CD4-positive, alpha-beta T cell (primary cell): ENCODE measurements at regions not wholly inside any gene's neighbourhood (a gene's known extent, or its start where the extent isn't known, plus 50 kb on each side); places are given as distances from the start of the nearest gene placed in this dataset.

Experiments
- ATAC-seq: fragments of 200-7000 bp; cut with Tn5 transposase; one replicate; pipeline ENCODE4 v1.10.0; 2022; ENCODE audit warnings: mild to moderate bottlenecking; ENCODE audit not compliant: poor library complexity
- CTCF ChIA-PET: fragments of 350-600 bp; sonication (Branson Sonifier 250); formaldehyde crosslinking; loops from one replicate; lab custom pipeline; 2021; ENCODE audit warnings: antibody characterized with exemption, inconsistent platforms; lab: Charles Lee
- POLR2A ChIA-PET: fragments of 350-600 bp; sonication (Branson Sonifier 250); formaldehyde crosslinking; loops from one replicate; lab custom pipeline; 2021; ENCODE audit warnings: antibody characterized with exemption, inconsistent platforms; lab: Charles Lee
- DNase-seq, 14 experiments: peaks; one replicate each; pipeline ENCODE4 v3.0.0-alpha.2; 2013 to 2020; ENCODE audit warnings: mixed read lengths in 2 of 14
- H3K27ac ChIP-seq, 2 donors: one replicate each; pipeline versions ENCODE4 v1.5.1 to v1.7.0; 2013; ENCODE audit warnings: low read length in 2 of 2, low read depth in 1 of 2, mild to moderate bottlenecking in 1 of 2
- H3K27me3 ChIP-seq, 2 experiments: 1 replicate in 1 of 2; 2 replicates in 1 of 2; pipeline versions ENCODE4 v1.6.1 to v1.7.0; 2013; ENCODE audit warnings: low read length in 2 of 2, control low read depth in 1 of 2, mild to moderate bottlenecking in 1 of 2, moderate library complexity in 1 of 2; ENCODE audit not compliant: insufficient read depth in 2 of 2, control insufficient read depth in 1 of 2
- H3K36me3 ChIP-seq: one replicate; pipeline ENCODE4 v1.6.1; 2013; ENCODE audit warnings: low read length, control low read depth; ENCODE audit not compliant: insufficient read depth
- H3K4me1 ChIP-seq: one replicate; pipeline ENCODE4 v1.6.1; 2013; ENCODE audit warnings: low read length, control low read depth; ENCODE audit not compliant: insufficient read depth
- H3K4me3 ChIP-seq: one replicate; pipeline ENCODE4 v1.5.1; 2013; ENCODE audit warnings: mild to moderate bottlenecking, low read length, moderate library complexity
- H3K9me3 ChIP-seq, 2 experiments: 1 replicate in 1 of 2; 2 replicates in 1 of 2; pipeline versions ENCODE4 v1.6.1 to v1.7.0; 2013; ENCODE audit warnings: low read length in 2 of 2, mild to moderate bottlenecking in 2 of 2, control low read depth in 1 of 2, moderate library complexity in 1 of 2; ENCODE audit not compliant: control insufficient read depth in 1 of 2, insufficient read depth in 1 of 2
- H3K27ac Mint-ChIP-seq: one replicate; pipeline ENCODE4 v1.8.0; 2020; ENCODE audit warnings: mixed read lengths
- H3K27me3 Mint-ChIP-seq: one replicate; pipeline ENCODE4 v1.8.0; 2021; ENCODE audit warnings: mixed read lengths
- H3K36me3 Mint-ChIP-seq: one replicate; pipeline ENCODE4 v1.8.0; 2021; ENCODE audit warnings: low read depth, mixed read lengths
- H3K4me1 Mint-ChIP-seq: one replicate; pipeline ENCODE4 v1.8.0; 2021; ENCODE audit warnings: low read depth, mixed read lengths
- H3K4me3 Mint-ChIP-seq: one replicate; pipeline ENCODE4 v1.8.0; 2020; ENCODE audit warnings: mild to moderate bottlenecking, mixed read lengths
- H3K9me3 Mint-ChIP-seq: one replicate; pipeline ENCODE4 v1.8.0; 2020; ENCODE audit warnings: mixed read lengths
- CTCF ChIP-seq: fragments of 200-600 bp; IDR thresholded peaks from one replicate; pipeline ENCODE4 v1.8.0; 2022; ENCODE audit warnings: antibody characterized with exemption, mild to moderate bottlenecking
- intact Hi-C, 2 experiments: fragments of 100-400 bp; cut with DNase I in 1 of 2; cut with micrococcal nuclease in 1 of 2; formaldehyde crosslinking; loops; one replicate each; pipeline versions ENCODE4 v1.15.1 to v1.9.0; 2023 to 2025; cut with DNase I, micrococcal nuclease

DNA sequence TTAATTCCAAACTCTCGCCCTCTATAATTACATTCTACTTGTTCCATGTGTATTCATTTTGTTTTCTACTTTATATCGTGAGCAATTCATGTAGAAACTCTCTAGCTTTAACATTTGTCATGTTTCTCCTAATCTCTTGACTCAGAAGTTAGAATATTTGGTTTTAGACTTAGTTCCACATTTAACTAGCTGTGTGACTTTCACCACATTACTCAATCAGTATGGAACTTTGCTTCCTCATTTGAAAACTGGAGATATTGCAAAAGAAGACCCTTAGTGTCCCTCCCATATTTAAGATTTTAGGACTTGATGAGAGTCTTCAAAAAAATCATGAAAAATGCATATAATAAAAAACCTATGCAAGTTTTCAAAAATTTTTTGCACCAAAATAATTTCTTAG, 447.5 kb downstream of the GXYLT1 start:
- H3K9me3 Mint-ChIP-seq, result no peaks in the 10 kb centered on the region
- H3K27me3 Mint-ChIP-seq, result no peaks in the 10 kb centered on the region
- H3K9me3 ChIP-seq, result no peaks in the 10 kb centered on the region
- H3K27ac Mint-ChIP-seq, result no peak overlapping the region
- CTCF ChIA-PET, result no interaction called here
- H3K4me1 ChIP-seq, result no peaks in the 10 kb centered on the region
- no peak overlapping the region for H3K4me3 Mint-ChIP-seq
- intact Hi-C loops, result no loop called here
- ATAC-seq (no peak), DNase-seq (peak in 1 of 14 experiments; percentile 17)
- POLR2A ChIA-PET, result no interaction called here
- H3K36me3 ChIP-seq, result no peaks in the 10 kb centered on the region
- H3K27ac ChIP-seq, result no peak overlapping the region
- no peaks in the 10 kb centered on the region for H3K4me1 Mint-ChIP-seq
- H3K27me3 ChIP-seq, result no peaks in the 10 kb centered on the region
- H3K4me3 ChIP-seq, result no peak overlapping the region
- H3K36me3 Mint-ChIP-seq, result no peaks in the 10 kb centered on the region
- TF ChIP-seq CTCF, result no peak

DNA sequence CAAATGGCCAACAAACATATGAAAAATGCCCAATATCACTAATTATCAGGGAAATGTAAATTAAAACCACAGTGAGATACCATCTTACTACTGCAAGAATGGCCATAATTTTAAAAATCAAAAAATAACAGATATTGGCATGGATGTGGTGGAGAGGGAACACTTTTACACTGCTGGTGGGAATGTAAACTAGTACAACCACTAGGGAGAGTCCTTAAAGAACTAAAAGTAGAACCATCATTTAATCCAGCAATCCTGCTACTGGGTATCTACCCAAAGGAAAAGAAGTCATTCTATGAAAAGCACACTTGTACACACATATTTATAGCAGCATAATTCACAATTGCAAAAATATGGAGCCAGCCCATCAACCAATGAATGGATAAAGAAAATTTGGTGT, 459.7 kb downstream of the GXYLT1 start:
- Histone ChIP-seq H3K9me3 (no peaks in the 10 kb centered on the region), H3K27ac (no peak overlapping the region), H3K4me1 (no peaks in the 10 kb centered on the region), H3K36me3 (no peaks in the 10 kb centered on the region), H3K4me3 (no peak overlapping the region), H3K27me3 (no peaks in the 10 kb centered on the region)
- H3K9me3 Mint-ChIP-seq, result no peaks in the 10 kb centered on the region
- no peak for TF ChIP-seq CTCF
- no peaks in the 10 kb centered on the region for H3K27me3 Mint-ChIP-seq
- no peak overlapping the region for H3K4me3 Mint-ChIP-seq
- DNase-seq (peak in 1 of 14 experiments; percentile 6), ATAC-seq (no peak)
- no peak overlapping the region for H3K27ac Mint-ChIP-seq
- no peaks in the 10 kb centered on the region for H3K4me1 Mint-ChIP-seq
- ChIA-PET CTCF (no interaction called here), POLR2A (no interaction called here)
- intact Hi-C loops, result no loop called here
- no peaks in the 10 kb centered on the region for H3K36me3 Mint-ChIP-seq

DNA sequence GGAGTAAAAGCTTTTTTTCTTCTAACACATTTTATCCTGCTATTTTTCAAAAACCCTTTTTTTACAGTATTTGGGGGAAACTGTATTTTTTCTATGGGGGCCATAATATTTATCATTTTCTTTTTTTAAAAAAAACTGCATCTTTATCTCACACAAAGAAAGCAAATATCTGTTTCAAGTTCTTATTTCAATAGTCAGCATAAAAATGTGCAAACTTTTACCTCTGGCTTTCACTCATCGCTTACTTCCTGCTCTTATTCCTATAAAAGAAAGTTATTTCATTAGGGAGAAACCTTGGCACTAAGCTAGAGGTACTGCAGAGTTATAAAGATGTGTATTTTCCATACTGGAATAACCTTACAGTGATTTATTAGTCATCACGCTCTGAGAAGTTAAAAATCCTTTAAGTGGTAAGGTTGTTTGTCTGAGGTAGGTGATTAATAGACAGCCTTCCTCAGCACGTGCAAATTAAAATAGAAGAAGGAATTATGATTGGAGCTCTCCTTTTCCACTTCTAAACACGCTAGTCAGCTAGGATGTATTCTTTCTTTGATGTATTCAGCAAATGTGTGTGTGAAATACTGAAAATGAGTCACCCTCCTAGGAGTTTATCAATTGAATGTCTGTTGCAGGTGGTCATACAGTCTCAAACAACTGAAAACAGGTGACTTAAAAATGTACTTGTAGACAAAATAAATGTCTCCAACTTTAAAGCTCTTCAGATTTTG, 461.0 kb downstream of the GXYLT1 start:
- Histone ChIP-seq H3K27ac (no peak overlapping the region), H3K4me3 (no peak overlapping the region), H3K27me3 (no peaks in the 10 kb centered on the region), H3K4me1 (no peaks in the 10 kb centered on the region), H3K9me3 (no peaks in the 10 kb centered on the region), H3K36me3 (no peaks in the 10 kb centered on the region)
- Mint-ChIP-seq H3K4me1 (no peaks in the 10 kb centered on the region), H3K27ac (no peak overlapping the region), H3K36me3 (no peaks in the 10 kb centered on the region), H3K9me3 (no peaks in the 10 kb centered on the region), H3K27me3 (no peaks in the 10 kb centered on the region), H3K4me3 (no peak overlapping the region)
- DNase-seq (no peak), ATAC-seq (no peak)
- ChIA-PET CTCF (no interaction called here), POLR2A (interaction anchor here (0.6 kb wide), 1 partner anchor 106 kb away, joined by 3 read pairs; no protein-coding TSS in a partner anchor)
- no peak for TF ChIP-seq CTCF
- intact Hi-C loops, result no loop called here
